ENCODE measurements at regions not wholly inside any gene's neighbourhood (a gene's known extent, or its start where the extent isn't known, plus 50 kb on each side); places are given as distances from the start of the nearest gene placed in this dataset.

DNA sequence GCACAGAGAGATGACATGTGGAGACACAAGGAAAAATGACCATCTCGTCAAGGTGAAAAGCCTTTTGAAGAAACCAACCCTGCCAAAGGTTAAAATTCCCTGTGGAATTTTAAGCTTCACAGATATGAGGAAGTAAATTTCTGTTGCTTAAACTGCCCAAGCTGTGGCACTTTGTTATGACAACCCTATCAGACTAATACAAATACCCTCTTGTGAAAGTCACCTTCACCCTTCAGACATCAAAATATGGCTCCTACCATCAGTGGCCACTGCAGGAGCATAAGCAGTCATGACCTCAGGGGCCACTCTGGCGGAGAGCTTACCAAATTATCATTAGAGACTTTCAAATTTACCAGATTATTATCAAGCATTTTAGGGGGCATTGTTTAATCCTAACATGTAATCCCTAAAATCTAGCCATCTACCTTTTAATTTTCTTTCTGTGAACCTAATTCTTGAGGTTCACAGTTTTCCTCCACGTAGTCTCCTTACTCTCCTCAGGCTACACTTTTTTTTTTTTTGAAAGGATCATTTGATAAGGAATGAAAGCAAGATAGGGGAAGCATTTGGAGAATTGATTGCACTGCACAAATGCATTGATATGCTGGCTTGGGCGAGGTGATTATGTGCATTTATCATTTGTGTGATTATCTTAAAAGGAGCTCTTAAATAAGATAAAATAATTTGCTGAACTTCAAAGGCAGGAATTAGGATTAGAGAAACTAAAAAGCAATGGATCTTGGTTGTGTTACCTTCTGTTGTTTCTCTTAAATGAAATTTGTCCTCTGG lies 90.3 kb downstream of the TMEM168 start:
- no peak overlapping the region for H3K27ac Mint-ChIP-seq
- ATAC-seq (no peak), DNase-seq (no peak)
- H3K9me3 Mint-ChIP-seq = peaks cover 2 to 5% of the 10 kb centered on the region in 2 donors
- no peak overlapping the region for H3K4me3 Mint-ChIP-seq
- peaks cover 18% of the 10 kb centered on the region for H3K27me3 Mint-ChIP-seq
- no peaks in the 10 kb centered on the region for H3K4me1 Mint-ChIP-seq

DNA sequence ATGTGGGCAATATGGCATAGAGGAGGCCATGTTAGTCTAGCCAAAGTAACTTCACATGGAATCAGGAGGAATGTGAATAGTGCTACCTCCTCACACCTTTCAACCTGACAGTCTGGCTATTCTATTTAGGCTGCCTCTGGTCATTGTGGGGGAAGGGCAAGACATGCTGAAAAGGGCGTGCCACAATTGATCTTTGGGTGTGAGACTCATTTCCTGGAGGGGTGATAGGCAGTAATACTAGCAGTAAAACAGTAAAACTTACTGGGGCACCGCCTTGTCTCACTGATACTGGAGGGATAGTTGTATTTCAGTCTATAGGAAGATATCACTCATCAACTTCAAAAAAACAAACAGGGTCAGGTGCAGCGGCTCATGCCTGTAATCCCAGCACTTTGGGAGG lies 88.7 kb downstream of the TMEM168 start:
- no peak overlapping the region for H3K4me3 Mint-ChIP-seq

DNA sequence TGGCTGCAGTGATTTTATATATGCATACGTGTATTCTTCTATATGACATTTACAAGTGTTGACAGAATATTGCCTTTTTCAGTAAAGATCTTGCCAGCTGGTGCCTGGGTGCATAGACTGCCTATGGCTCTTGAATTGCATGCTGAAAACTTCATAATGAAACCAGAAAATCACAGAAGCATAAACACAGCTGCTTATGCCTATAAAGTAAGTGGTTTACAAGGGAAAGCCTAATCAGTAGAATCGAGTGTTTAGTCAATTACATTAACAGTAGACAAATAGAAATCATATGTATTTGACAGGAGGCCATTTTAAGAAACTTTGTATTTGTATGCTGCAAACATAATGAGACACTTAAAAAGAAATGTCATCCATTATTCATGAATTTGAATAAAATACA lies 82.5 kb downstream of the TMEM168 start:
- Mint-ChIP-seq H3K27me3 (no peaks in the 10 kb centered on the region), H3K9me3 (no peaks in the 10 kb centered on the region), H3K4me1 (no peaks in the 10 kb centered on the region), H3K27ac (no peak overlapping the region), H3K4me3 (no peak overlapping the region)
- ATAC-seq = no peak
- DNase-seq = no peak

More for the DNA sequence above, 88.7 kb downstream of the TMEM168 start:
- H3K4me1 Mint-ChIP-seq = no peaks in the 10 kb centered on the region
- H3K9me3 Mint-ChIP-seq = peaks cover 0 to 5% of the 10 kb centered on the region in 2 donors
- DNase-seq (no peak), ATAC-seq (no peak)
- H3K27me3 Mint-ChIP-seq = peaks cover 18% of the 10 kb centered on the region
- H3K27ac Mint-ChIP-seq = no peak overlapping the region

DNA sequence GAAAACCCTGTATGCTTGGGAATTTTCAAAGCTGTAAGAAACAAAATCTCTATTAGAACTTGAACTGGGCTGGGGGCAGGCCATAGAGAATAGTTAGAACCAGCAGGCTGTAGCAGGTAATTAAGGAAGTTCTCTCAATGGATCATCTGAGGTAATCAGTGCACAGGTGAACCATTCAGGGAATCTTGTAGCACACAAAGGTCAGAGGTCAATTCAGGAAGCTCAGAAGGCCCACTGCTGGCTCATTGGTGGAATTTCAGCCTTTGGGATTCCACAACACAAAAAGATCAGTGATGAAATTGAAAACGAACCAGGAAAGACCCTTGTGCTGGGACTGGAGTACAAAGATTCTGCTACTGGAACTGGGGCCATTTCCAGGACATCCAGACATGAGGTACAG lies 82.0 kb downstream of the TMEM168 start:
- H3K27me3 Mint-ChIP-seq = no peaks in the 10 kb centered on the region
- H3K27ac Mint-ChIP-seq = no peak overlapping the region
- H3K4me1 Mint-ChIP-seq = no peaks in the 10 kb centered on the region
- ATAC-seq (no peak), DNase-seq (no peak)
- no peaks in the 10 kb centered on the region for H3K9me3 Mint-ChIP-seq
- no peak overlapping the region for H3K4me3 Mint-ChIP-seq

All from stimulated activated naive CD8-positive, alpha-beta T cell treated with anti-CD3 and anti-CD28 coated beads, Interleukin-15, amount 100 ng/mL, for 72 hours (primary cell).